ENCODE measurements at regions not wholly inside any gene's neighbourhood (a gene's known extent, or its start where the extent isn't known, plus 50 kb on each side); places are given as distances from the start of the nearest gene placed in this dataset.

GRCh38 chr20:48203252-48203651 is 418.0 kb upstream of the SULF2 start:
- no peak for TF ChIP-seq POLR2A (IDR thresholded peaks at IDR 0.05; ENCODE audit: low read depth, low read length)
- no peak for TF ChIP-seq POLR2AphosphoS5 (IDR thresholded peaks at IDR 0.05; ENCODE audit: low read depth, low read length)
- no peak for TF ChIP-seq TAF1 (IDR thresholded peaks at IDR 0.05; ENCODE audit: borderline replicate concordance, low read depth, low read length)
